ENCODE measurements at regions not wholly inside any gene's neighbourhood (a gene's known extent, or its start where the extent isn't known, plus 50 kb on each side); places are given as distances from the start of the nearest gene placed in this dataset.

GRCh38 chr13:106961651-106962050, 393.7 kb upstream of the ARGLU1 start:
- H3K4me2 ChIP-seq (ENCODE audit: low read length): no peak overlapping the region
- no peak overlapping the region for H2AFZ ChIP-seq (ENCODE audit: low read depth, low read length)
- H3K9ac ChIP-seq (ENCODE audit: low read length): no peak overlapping the region
- no peaks in the 10 kb centered on the region for H3K9me2 ChIP-seq (ENCODE audit: insufficient read depth, low read length)
- H3K79me2 ChIP-seq (replicated peaks; ENCODE audit: insufficient read depth, low read length): no peaks in the 10 kb centered on the region
- TF ChIP-seq MXI1 (conservative IDR thresholded peaks at IDR 0.05; ENCODE audit: poor library complexity, severe bottlenecking): no peak
- no peak for TF ChIP-seq POLR2AphosphoS5 (IDR thresholded peaks at IDR 0.05)
- TF ChIP-seq EZH2 (IDR thresholded peaks at IDR 0.05; ENCODE audit: borderline replicate concordance, insufficient read depth, low read length, poor library complexity, severe bottlenecking): no peak
- TF ChIP-seq SMC3 (conservative IDR thresholded peaks at IDR 0.05; ENCODE audit: poor library complexity): no peak
- no peak for TF ChIP-seq EP300 (conservative IDR thresholded peaks at IDR 0.05; ENCODE audit: poor library complexity, severe bottlenecking)
- TF ChIP-seq CTCF (IDR thresholded peaks at IDR 0.05; ENCODE audit: poor library complexity, severe bottlenecking): no peak
- no peak for TF ChIP-seq TAF1 (IDR thresholded peaks at IDR 0.05; ENCODE audit: low read depth)
- no peak for TF ChIP-seq RAD21 (conservative IDR thresholded peaks at IDR 0.05)
- no peak for TF ChIP-seq REST (IDR thresholded peaks at IDR 0.05; ENCODE audit: borderline replicate concordance)
- H3K27ac ChIP-seq (ENCODE audit: low read length): peak overlapping the region; percentile 71
- H3K36me3 ChIP-seq (ENCODE audit: insufficient read depth, low read length): no peaks in the 10 kb centered on the region
- H3K4me3 ChIP-seq (ENCODE audit: low read length): no peak overlapping the region
- no peaks in the 10 kb centered on the region for H3K27me3 ChIP-seq (ENCODE audit: insufficient read depth, low read depth, low read length)
- H4K20me1 ChIP-seq (ENCODE audit: insufficient read depth): no peaks in the 10 kb centered on the region
- no peaks in the 10 kb centered on the region for H3K9me3 ChIP-seq (ENCODE audit: low read length)
- no peaks in the 10 kb centered on the region for H3F3A ChIP-seq (ENCODE audit: insufficient read depth, low read length, poor library complexity, severe bottlenecking)

DNA sequence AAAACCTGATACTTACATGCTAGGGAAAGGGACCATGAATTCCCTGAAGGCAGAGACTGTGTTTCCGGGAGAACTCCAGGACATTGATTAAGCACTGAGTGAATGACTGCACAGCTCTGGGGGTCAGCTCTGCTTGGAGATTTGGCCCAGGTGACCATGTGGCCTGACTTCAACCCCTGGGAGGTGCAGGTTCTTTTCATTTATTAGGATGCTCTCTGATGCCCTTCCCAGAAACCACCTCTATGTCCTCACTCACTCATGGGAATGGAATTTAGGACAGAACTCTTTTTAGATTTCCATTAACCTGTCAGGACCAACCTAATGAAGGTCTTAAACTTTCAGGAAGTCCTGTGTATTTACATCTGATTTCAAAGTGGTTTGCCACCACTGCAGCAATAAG, 393.3 kb upstream of the ARGLU1 start:
- Histone ChIP-seq H3K9me2 (ENCODE audit: insufficient read depth, low read length) (no peaks in the 10 kb centered on the region), H2AFZ (ENCODE audit: low read depth, low read length) (no peak overlapping the region), H3K36me3 (ENCODE audit: insufficient read depth, low read length) (no peaks in the 10 kb centered on the region)

More for the DNA sequence above, 393.3 kb upstream of the ARGLU1 start:
- Histone ChIP-seq H3K79me2 (replicated peaks; ENCODE audit: insufficient read depth, low read length) (no peaks in the 10 kb centered on the region), H3K27me3 (ENCODE audit: insufficient read depth, low read depth, low read length) (no peaks in the 10 kb centered on the region), H3K9ac (ENCODE audit: low read length) (no peak overlapping the region), H4K20me1 (ENCODE audit: insufficient read depth) (no peaks in the 10 kb centered on the region), H3F3A (ENCODE audit: insufficient read depth, low read length, poor library complexity, severe bottlenecking) (no peaks in the 10 kb centered on the region), H3K4me3 (ENCODE audit: low read length) (no peak overlapping the region), H3K9me3 (ENCODE audit: low read length) (no peaks in the 10 kb centered on the region), H3K27ac (ENCODE audit: low read length) (peak overlapping the region; percentile 71), H3K4me2 (ENCODE audit: low read length) (no peak overlapping the region)
- TF ChIP-seq EZH2 (IDR thresholded peaks at IDR 0.05; ENCODE audit: borderline replicate concordance, insufficient read depth, low read length, poor library complexity, severe bottlenecking): no peak
- no peak for TF ChIP-seq RAD21 (conservative IDR thresholded peaks at IDR 0.05)
- no peak for TF ChIP-seq REST (IDR thresholded peaks at IDR 0.05; ENCODE audit: borderline replicate concordance)
- TF ChIP-seq SMC3 (conservative IDR thresholded peaks at IDR 0.05; ENCODE audit: poor library complexity): no peak
- no peak for TF ChIP-seq EP300 (conservative IDR thresholded peaks at IDR 0.05; ENCODE audit: poor library complexity, severe bottlenecking)
- no peak for TF ChIP-seq TAF1 (IDR thresholded peaks at IDR 0.05; ENCODE audit: low read depth)
- TF ChIP-seq CTCF (IDR thresholded peaks at IDR 0.05; ENCODE audit: poor library complexity, severe bottlenecking): no peak
- TF ChIP-seq POLR2AphosphoS5 (IDR thresholded peaks at IDR 0.05): no peak
- no peak for TF ChIP-seq MXI1 (conservative IDR thresholded peaks at IDR 0.05; ENCODE audit: poor library complexity, severe bottlenecking)

Data from neural cell (in vitro differentiated cells).